ENCODE measurements at regions not wholly inside any gene's neighbourhood (a gene's known extent, or its start where the extent isn't known, plus 50 kb on each side); places are given as distances from the start of the nearest gene placed in this dataset.

DNA sequence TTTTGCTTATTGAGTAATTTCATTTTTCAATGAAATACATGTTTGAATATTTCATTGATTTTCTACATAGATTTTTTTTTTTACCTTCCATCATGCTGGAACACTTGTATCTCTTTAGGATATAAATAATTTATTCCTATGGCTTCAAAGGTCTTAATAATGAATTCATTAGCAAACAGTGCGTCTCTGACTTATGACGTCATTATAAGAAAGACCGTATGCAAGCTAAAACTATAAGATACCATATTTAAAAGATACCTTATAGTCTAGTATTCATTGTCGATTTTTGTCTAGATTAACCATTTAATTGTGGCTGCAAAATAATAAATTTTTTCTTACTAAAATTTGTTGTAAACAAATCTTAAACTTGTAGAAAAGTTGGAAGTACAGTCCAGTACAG lies 187.7 kb upstream of the CHD1 start:
- H3K4me3 ChIP-seq (ENCODE audit: low read depth, low read length) = no peak overlapping the region
- in situ Hi-C loops (cut with HindIII; ENCODE audit: low sequenced_read_pairs) = no loop called here
- no peak for DNase-seq (ENCODE audit: low read depth)
- no peak for TF ChIP-seq CTCF (IDR thresholded peaks at IDR 0.05; ENCODE audit: low read depth, low read length, missing control alignments)

DNA sequence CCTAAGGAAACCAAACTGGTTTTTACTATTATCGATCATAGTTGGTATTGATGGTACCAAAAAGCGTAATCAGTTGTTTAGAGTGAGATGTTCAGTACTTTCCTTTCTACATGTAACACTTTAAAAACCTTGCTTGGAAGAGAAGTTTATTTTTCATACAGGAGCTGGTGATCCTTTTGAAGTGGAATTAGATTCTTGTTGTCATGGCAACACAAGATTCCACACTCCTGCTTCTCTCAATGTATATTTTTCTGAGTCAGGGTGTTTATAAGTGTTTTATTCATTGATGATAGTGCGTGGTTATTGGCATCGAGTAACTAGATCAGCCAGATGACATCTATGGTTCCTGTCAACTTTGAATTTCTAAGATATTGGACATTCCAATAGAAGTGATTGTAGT lies 181.1 kb upstream of the CHD1 start:
- TF ChIP-seq CTCF (IDR thresholded peaks at IDR 0.05; ENCODE audit: low read depth, low read length, missing control alignments) = no peak
- in situ Hi-C loops (cut with HindIII; ENCODE audit: low sequenced_read_pairs) = no loop called here

GRCh38 chr5:99105216-99105615 lies 176.4 kb upstream of the CHD1 start:
- peak; percentile 24 for DNase-seq (ENCODE audit: low read depth)
- H3K4me3 ChIP-seq (ENCODE audit: low read depth, low read length) = no peak overlapping the region
- TF ChIP-seq CTCF (IDR thresholded peaks at IDR 0.05; ENCODE audit: low read depth, low read length, missing control alignments) = no peak
- in situ Hi-C loops (cut with HindIII; ENCODE audit: low sequenced_read_pairs) = no loop called here

More for the DNA sequence above, 181.1 kb upstream of the CHD1 start:
- DNase-seq (ENCODE audit: low read depth) = no peak
- H3K4me3 ChIP-seq (ENCODE audit: low read depth, low read length) = no peak overlapping the region

GRCh38 chr5:99104538-99105132 lies 175.8 kb upstream of the CHD1 start:
- peak; percentile 27 for DNase-seq (ENCODE audit: low read depth)
- in situ Hi-C loops (cut with HindIII; ENCODE audit: low sequenced_read_pairs) = no loop called here
- no peak overlapping the region for H3K4me3 ChIP-seq (ENCODE audit: low read depth, low read length)
- TF ChIP-seq CTCF (IDR thresholded peaks at IDR 0.05; ENCODE audit: low read depth, low read length, missing control alignments) = peak; percentile 52

DNA sequence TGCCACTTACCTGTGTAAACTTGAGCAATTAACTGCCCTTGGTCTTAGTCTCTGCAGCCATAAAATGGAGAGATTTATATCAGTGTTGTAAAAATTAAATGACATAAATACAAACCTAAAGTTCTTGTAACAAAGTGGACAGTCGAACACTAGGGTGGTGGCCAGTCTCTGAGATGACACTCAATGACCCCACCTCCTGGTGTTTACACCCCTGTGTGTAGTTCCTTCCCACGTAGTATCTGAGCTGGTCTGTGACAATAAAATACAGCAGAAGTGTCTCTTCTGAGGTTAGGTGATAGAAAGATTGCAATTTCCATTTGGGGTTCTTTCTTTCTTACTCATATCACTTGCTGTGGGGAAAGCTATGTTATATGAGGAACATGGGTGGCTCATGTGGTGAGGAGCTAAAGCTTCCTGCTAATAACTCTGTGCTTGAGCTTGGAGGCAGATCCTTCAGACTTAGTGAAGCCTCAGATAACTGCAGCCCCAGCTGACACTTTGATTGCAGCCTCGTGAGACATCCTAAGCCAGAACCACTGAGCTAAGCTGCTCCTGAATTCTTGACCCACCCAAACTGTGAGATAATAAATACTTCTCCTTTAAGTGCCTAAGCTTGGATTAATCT lies 173.4 kb upstream of the CHD1 start:
- no peak for TF ChIP-seq CTCF (IDR thresholded peaks at IDR 0.05; ENCODE audit: low read depth, low read length, missing control alignments)
- DNase-seq (ENCODE audit: low read depth) = no peak
- in situ Hi-C loops (cut with HindIII; ENCODE audit: low sequenced_read_pairs) = no loop called here
- H3K4me3 ChIP-seq (ENCODE audit: low read depth, low read length) = no peak overlapping the region

GRCh38 chr5:99099691-99100090 lies 170.9 kb upstream of the CHD1 start:
- H3K4me3 ChIP-seq (ENCODE audit: low read depth, low read length) = no peak overlapping the region
- TF ChIP-seq CTCF (IDR thresholded peaks at IDR 0.05; ENCODE audit: low read depth, low read length, missing control alignments) = no peak
- no peak for DNase-seq (ENCODE audit: low read depth)
- in situ Hi-C loops (cut with HindIII; ENCODE audit: low sequenced_read_pairs) = no loop called here
